ENCODE measurements at regions not wholly inside any gene's neighbourhood (a gene's known extent, or its start where the extent isn't known, plus 50 kb on each side); places are given as distances from the start of the nearest gene placed in this dataset.

GRCh38 chr10:50936335-50936734 is 50.9 kb upstream of the A1CF start:
- DNase-seq = no peak

DNA sequence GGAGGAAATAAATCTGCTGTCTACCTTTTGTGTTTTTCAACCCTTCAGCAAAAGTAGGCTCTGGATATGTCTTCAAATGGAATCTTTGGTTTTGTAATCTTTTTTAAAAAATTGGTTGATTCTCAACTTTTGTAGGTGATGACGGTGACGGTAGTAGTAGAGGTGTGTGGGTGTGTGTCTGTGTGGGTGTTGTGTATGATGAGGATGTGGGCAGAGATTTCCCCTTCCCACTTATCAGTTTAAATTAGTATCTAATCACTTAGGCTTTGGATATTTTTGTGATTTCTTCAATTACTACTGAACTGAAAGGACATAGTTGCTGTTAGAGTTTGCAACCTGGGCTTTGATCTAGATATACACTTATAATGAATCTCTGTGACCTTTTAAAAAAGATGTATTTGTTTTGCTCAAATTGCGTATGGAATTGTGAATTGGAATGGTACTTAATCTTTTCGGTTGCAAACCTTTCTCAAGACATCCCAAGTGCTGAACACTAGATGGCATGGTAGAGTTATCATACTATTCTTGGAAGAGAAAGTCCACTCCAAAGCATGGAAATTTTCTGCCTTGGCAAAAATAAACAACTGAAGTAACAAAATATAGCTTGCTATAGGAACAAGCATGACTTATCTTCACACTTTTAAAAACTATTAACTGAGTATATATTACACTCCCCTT is 51.9 kb upstream of the A1CF start:
- peak; percentile 6 for DNase-seq

GRCh38 chr10:50941629-50942028 is 56.2 kb upstream of the A1CF start:
- no peak for DNase-seq

- DNase-seq = no peak
Measured at GRCh38 chr10:50946991-50947781, 61.8 kb upstream of the A1CF start.

GRCh38 chr10:50951365-50951764 is 65.9 kb upstream of the A1CF start:
- DNase-seq = no peak

- no peak for DNase-seq
Measured at GRCh38 chr10:50961297-50961696, 75.9 kb upstream of the A1CF start.

- no peak for DNase-seq
Measured at GRCh38 chr10:50963063-50963462, 77.6 kb upstream of the A1CF start.

GRCh38 chr10:50968386-50969091 is 83.1 kb upstream of the A1CF start:
- no peak for DNase-seq

GRCh38 chr10:50972591-50972990 is 87.2 kb upstream of the A1CF start:
- no peak for DNase-seq

- DNase-seq = no peak
Measured at GRCh38 chr10:50981385-50981784, 92.9 kb upstream of the PRKG1 start.

- no peak for DNase-seq
Measured at GRCh38 chr10:50981904-50982303, 92.4 kb upstream of the PRKG1 start.

DNA sequence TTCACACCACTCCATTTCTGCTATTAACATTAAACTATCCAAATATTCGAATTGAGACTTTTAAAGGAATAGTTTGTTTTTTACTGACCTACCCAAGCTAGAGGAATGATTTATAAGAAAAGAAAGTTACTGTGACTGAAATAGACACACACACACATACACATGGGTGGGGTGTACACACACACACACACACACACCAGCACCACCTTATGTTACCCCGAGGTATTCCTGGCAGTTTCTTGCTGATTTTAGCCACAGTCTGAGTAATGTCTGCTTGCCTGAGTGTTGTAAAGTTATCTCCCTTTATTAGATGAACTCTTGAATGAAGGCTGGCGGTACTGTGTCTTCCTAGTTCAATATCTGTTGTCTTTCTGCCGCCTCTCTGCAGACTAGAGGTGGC is 91.3 kb upstream of the PRKG1 start:
- no peak for DNase-seq

GRCh38 chr10:50987934-50988333 is 86.4 kb upstream of the PRKG1 start:
- no peak for DNase-seq

DNA sequence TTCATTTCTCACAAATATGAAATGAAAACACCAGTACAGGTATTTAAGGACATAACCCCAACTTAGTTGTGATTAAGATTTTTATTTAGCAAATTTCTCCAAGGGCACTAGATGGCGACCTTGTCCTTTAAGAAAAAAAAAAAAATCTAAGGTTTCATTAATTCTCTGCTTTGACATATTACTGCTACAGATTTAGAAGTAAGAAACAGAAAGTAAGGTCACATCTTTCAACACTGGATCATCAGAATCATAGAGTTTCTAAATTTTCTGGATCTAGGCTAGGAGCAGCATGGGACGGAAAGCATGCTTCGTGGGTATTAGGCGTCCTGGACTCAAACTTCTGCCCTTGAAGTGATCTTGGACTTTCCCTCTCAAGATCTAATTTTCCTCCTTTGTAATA is 85.5 kb upstream of the PRKG1 start:
- DNase-seq = no peak

GRCh38 chr10:50990568-50991455 is 83.5 kb upstream of the PRKG1 start:
- DNase-seq = peak; percentile 38

- peak; percentile 3 for DNase-seq
Measured at GRCh38 chr10:50991456-50992355, 82.6 kb upstream of the PRKG1 start.

DNA sequence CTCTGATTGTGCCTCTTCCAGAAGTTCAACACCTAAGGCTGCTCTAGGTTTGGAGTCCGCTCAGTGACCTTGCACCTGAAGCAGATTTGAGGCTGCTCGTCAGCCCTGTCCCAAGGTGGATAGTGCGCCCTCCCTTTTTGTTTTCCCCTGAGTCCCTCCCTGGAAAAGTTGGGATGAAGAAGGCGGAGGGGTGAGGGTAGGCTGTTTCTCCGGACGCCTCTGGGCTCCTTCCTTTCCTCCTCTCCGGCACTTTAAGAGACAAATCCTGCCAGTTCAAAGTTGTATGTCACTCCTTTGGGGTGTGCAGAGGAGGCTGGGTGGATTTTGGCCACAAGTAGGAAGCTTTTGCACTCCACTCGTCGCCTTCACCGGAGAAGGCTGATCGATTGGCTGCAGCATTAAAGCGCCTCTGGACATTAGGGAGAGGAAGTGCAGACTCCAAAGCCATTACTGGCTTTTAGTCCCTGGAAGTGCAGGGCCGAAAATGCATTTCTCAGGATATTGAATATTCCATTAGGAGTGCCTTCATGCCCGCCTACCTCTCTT is 81.9 kb upstream of the PRKG1 start:
- DNase-seq = no peak

DNA sequence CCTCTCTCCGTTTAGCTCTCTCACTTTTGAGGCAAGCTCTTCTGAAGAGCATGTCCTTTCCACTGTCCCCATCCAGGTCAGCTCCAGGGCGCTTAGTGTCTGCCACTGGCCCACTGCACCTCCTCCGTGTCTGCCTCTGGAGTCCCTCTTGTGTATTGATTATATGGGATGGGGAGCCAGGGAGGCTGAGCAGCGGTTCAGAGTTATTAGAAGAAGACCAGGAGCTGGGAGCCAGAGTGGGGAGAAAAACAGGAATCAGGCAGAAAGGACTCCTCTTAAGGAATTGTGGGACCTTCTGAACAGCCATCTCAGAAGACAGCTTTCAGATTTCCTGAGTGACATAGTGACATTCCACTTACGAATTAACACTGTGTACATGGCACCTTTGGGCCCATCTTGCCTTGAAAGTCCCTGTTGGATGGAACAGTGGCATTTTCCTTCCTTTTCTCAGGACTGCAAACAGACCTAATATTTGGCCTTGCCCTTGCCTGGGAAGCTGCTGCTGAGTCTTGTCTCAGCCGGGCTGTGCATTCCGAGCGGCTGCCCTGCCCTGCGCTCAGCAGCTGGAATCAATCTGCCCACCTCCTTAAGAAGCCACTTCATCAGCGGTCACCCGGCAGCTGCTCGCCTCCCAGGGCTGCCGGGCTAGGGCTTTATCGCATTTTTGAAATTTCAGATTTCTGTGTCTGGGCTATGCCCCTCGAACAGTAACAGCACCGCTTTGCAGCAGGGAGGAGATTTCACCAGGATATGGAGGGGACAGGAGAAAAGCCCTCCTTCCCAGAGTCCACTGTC is 81.1 kb upstream of the PRKG1 start:
- no peak for DNase-seq

DNA sequence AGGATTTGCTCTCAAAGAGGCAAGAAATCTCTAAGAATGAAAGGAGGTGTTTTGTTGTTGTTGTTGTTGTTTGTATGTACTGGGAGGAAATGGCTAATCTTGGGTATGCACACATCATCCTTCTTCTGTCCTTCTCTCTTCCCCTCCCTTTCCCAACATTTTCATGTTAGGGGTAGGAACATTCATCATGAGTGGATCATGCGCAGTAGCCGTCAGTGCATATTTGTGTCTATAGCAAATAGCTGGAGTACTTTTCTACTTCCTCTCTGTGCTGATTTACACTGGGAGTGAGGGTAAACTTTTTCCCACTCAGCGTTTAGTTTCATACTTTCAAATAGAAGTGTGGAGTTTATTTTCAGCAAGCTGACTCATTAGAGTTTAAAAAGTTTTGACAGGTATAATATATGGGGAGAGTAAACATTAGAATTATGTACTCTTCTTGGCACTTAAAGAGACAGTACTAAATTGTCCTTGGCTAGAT is 80.5 kb upstream of the PRKG1 start:
- DNase-seq = no peak

GRCh38 chr10:50997461-50997860 is 76.8 kb upstream of the PRKG1 start:
- DNase-seq = no peak

- no peak for DNase-seq
Measured at GRCh38 chr10:50999163-50999562, 75.1 kb upstream of the PRKG1 start.
